ELF-1 (cell line): ENCODE measurements at regions not wholly inside any gene's neighbourhood (a gene's known extent, or its start where the extent isn't known, plus 50 kb on each side); places are given as distances from the start of the nearest gene placed in this dataset.
"Not testable (repeated sequence)": the region's sequence is repeated elsewhere in the genome, so short reads cannot be mapped to it uniquely, and the experiment has no call there.

ENCODE experiments used
- DNase-seq: peaks from one replicate; pipeline ENCODE4 v3.0.0-alpha.2; 2016; ENCODE audit warnings: low read depth, low spot score

DNA sequence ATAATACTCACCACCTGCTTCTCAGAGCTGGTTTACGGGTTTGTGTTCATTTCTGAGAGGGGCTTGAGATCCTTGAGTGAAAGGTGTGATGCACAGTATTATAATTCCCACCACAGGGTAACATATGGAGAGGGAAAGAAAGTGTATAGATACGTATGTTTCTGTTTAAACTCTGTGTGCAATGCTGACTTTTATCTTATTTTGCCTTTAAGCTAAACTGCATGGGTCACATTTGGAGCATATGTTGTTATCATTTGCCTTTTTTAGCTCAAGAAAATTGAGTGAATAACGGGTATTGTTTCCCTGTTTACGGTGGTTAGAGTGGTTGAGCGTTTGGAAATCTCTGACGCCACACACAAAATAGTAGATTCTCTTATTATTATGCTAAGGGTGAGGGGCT is 191.1 kb upstream of the NFIA start:
- no peak for DNase-seq

DNA sequence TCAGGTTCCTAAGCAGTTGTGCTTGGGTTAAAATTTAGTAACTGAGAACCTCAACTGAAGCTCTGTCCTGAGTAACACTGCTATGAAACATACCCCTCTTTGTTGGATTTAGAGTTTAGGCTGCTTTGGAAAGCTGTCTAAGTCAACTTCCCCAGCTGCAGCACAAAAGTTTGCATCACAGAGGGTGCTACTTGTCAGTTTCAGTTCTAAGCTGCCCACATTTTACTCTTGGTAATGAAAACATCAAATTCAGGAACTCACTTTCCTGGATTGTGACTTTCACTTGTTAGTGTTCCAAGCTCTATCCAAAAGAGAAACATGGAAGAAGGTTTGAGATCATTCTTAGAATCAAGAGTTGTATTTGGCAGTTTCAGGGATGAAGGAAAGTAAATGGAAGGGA is 191.7 kb upstream of the NFIA start:
- DNase-seq: no peak

DNA sequence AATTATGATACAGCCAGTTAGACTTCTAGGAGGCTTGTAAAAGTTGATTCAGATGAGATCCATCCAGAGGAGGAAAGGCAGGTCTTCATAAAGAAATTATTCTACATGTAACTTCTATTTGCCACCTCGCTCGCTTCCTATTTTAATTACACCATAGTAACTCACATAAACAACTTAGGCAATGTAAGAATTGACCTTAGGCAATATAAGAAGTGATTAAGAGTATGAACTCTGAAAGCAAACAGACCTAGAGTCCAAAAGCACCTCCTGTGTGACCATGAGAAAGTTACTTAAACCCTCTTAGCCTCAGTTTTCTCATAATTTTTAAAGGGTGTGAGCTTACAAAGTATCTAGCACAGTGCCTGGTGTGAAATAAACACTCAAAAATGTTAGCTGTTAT is 192.7 kb upstream of the NFIA start:
- DNase-seq: no peak

DNA sequence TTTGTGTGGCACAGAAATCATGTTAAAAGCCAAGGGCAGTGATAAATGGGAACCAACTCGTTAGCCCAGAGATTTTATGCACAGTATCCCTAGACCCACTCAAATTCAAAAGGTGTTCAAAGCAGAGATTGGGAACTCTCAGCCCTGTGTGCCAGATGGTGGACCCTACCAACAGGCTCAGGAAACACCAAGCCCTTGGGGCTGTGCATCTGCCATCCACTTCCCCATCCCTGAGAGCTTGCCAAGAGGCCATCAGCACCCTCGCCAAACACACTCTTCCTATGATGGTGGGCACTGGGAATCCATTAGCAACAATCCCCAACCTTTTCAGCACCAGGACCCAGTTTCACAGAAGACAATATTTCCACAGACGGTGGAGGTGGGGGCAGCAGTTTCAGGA is 194.2 kb upstream of the NFIA start:
- no peak for DNase-seq

DNA sequence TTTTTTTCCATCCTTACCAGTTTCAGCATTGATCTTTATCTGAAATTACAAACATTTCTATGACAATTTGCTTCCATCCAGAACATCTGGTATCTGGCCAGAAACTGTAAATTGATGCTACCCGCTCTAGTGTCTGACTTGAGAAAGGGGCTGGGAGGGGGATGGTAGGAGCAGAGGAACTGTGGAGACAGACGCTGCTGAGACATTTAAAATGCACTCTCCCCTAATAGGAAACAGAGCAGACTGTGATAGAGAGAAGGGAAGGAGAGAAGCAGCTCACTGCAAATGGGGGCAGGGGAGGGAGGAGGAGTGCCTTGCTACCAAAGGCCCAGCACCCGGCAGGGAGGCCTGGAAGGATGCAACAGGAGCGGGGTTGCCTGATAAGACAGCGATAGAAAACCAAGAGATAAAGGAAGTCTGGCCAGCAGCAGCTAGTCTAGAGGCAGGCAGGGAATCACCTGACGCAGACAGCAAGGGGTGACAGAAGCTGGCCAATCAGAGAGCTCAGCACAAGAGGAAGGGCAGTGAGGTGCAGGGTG is 195.5 kb upstream of the NFIA start:
- peak; percentile 78 for DNase-seq

DNA sequence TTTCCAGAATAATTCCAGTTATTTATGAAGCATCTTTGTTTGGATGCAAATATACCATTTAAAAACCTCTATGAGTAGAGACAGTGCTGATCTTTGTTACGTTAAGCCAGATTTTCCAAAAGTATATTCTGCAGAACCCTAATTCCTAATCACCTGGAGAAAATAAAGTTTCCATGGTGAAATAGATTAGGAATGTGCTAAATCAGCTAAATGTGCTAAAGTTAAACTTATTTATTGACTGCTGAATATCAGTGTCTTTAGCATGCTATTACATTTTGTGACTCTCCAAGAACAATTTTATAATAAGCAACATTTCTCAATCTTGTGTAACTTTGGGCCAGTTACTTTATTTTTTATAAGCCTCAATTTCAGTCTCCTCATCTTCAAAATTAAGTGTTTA is 196.3 kb upstream of the NFIA start:
- DNase-seq: no peak

DNA sequence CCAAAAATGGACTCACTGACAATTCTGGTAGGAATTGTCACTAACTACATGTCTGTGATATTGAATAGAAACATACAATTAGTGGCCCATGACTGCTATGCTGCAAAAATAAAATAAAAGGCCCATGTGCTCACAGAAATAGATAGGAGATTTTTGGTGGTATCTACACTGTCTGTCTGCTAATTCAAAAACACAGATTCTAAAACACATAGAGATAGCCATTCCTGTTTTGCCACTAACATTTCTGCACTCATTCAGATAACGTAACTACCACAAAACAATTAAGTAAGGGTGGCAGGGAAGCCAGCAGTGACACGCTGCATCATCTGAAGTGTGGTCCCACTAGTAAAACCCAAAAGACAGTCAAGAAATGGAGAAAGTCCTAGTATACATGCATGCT is 202.2 kb upstream of the NFIA start:
- no peak for DNase-seq

DNA sequence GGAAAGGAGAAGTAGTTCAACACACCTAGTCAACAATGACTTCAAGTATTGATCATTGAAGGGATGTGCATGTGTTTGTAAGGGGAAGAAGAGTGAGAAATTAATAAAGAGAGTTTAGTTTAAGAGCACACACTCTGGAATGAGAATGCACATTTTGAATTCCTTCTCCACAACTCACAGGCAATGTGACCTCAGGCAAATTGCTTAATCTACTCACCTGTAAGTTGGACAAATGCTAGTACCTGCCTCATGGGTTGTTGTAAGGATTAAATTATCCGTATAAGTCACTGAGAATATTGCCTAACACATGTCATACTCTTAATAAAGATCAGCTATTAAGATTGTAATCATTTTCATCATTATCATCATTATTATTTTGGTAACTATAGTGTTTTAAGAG is 204.0 kb upstream of the NFIA start:
- DNase-seq: no peak

DNA sequence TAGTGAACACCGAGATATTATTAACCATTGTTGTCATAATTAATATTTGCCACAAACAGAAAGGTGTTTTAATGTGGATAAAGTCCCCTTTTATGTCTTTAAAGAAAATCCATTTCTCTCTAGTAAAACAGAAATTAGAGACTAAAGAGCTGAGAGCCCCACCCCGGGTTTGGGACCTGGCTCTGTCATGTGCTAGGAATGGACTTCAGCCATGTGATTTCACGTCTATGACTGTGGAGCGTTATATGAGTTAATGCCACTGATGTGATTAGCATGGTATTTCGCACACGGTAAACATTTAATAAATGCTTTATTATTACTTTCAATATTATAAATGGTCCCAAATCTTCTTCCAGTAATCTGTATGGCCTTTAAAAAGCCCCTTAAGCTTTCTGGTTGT is 205.0 kb upstream of the NFIA start:
- DNase-seq: no peak

DNA sequence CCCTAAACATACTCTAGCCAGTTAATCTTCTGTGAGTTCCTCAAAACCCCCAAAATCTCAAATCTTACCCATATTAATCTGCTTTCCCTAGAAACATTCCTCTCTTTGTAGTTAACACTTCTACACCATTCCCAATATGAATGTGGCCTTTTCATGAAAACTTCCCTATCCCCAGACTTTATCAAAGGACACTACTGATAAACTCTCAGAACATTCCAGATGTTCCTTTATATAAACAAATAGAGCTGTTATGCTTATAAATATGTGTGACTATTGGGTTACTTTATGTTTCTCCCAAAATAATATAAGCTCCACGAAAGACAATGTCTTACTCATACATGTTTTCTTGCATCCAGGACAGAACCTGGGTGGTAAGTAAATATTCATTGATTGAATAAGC is 205.4 kb upstream of the NFIA start:
- DNase-seq: no peak

DNA sequence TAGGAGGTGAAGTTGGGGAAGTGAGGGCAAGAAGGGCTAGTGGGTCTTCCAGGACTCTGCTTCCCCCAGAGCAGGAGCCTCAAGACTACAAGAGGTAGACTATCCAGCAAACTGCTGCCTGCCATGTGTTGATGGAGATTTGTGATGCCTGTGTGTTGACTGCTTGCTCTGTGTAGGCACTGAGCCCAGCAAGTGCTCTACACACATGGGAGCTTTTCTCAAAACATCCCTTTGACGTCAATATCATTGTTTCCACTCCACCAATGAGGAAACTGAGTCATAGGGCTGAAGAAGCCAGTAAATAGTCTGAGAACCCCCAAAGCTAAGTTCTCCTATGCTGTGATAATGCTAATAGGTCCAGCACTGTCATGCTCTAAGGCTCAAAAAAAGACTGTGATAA is 207.2 kb upstream of the NFIA start:
- no peak for DNase-seq

DNA sequence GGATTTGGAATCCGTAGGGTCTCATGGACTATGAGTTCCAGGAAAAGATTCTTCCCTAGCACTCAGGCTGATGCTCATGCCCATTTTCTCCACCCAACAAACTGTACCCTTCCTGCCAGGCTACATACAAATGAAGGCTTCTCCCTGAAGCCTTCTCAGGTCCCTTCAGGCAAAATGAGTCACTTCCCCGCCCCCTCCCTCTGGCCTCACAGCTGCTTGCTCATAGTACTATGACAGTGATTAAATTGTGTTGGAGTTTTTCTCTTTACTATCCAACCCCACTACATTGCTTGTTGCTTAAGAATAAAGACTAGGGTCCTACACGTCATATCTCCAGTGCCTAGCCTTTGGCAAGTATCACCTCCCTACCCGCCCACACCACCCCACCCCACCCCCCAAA is 207.6 kb upstream of the NFIA start:
- DNase-seq: peak; percentile 40

DNA sequence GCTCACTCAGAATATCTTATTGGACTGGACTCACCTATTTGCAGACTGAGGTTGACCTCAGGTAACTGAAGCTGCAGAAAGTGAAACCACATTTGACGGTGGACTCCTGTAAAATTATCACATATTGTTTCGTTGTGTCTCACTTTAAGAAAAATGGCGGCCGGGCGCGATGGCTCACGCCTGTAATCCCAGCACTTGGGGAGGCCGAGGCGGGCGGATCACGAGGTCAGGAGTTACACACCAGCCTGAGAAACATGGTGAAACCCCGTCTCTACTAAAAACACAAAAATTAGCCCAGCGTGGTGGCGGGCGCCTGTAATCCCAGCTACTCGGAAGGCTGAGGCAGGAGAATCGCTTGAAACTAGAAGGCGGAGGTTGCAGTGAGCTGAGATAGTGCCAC is 209.0 kb upstream of the NFIA start:
- not testable (repeated sequence) for DNase-seq

DNA sequence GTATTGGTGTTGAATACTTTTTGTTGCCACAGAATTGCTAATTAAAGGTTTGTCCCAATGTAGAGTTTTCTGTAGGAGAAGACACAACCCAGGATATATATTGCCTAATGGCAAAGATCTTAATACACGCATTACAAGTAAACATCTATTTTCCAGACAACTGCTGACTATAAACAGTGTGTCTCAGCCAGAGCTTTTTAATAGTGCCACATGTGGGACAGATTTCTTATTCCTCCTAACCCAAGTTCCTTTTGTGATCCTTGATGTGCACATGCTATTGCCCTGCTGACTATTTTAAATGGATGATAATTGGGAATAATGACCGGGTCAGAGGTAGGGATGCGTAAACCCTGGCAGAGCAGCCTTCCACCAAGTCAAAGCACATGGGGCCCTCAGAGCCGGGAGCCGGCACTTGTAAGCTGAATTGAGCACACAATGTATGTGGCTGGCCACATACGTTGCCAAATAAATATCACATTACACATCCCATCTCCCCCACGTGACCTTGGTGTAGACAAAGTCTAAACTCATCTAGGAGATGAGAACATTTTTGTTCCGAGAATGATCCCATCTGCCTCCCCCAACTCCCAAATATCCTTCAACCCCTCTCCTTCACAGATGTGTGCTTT is 209.8 kb upstream of the NFIA start:
- no peak for DNase-seq

DNA sequence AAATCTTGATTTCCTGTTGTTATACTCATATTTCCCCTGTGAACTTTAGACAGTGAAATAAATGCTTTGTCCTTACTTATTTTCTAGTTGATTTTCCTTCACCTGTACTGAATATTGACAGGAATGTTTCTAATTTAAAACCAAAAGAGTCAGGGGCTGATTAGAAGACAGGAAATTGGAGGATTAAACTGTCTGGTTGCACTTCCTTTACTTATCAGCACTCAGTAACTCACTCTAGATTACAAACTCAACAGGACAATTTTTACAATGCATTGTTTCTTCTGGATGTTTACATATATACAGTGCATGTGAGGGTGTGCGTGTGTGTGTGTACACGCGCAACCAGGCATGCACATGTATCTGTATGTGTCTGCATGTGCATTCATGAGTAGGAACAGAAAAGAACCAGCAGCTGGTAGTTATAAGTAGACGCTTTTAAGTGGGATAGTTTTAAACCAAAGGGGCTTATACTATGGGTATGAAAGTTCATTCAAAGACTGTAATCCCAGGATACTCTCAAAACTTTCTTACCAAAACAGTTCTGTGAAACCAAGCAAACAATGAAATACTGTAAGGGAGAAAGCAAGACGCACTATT is 212.0 kb upstream of the NFIA start:
- no peak for DNase-seq

DNA sequence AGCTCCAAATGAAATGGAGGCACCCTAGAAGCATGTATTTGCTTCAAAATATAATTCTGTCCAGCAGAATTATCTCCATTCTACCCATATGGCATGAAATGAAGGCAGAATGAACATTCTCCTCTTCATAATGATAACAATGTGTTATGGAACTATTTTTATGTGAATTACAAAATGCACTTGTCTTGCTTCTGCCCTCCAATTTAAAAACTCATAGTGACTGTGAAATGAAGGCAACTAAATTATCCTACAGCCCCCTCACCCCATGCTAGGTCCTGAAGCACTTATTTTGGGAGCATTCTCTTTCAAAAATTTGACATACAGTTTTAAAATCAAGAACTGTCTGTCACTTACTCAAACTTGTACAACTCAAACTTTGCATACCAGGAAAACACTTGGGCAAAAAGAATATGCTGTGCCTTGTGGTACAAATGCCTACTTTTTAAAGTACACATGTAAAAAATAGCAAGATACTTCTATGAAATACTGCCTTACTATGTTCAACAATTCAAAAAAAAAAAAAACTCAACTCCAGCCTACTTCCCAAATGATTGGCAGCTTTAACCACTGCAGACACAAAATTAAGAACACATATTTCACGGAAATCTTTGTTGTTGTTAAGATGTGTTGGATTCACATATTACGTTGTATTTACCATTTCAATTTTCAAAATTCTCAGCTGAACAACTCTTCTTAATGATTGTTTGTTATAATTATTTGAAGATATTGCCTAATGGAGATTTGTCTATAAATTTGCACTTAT is 213.3 kb upstream of the NFIA start:
- no peak for DNase-seq

DNA sequence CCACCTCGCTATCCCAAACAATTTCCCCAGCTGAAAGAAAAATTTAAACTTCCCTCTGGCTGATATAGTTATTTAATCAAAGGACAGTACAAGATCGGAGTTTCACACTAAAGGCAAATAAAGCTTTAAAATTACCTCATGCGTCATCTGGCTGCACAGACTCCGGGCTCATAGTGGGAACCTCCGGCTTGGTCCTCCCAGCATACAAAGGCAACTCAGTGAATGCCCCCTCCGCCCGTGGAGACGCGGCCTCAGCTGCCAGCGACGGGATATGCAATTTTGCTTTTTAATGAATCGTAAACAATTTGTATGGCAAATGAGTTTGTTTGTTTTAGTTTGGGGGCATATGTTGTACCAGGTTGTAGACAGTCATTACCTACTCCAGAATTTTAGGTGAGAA is 214.6 kb upstream of the NFIA start:
- DNase-seq: no peak

DNA sequence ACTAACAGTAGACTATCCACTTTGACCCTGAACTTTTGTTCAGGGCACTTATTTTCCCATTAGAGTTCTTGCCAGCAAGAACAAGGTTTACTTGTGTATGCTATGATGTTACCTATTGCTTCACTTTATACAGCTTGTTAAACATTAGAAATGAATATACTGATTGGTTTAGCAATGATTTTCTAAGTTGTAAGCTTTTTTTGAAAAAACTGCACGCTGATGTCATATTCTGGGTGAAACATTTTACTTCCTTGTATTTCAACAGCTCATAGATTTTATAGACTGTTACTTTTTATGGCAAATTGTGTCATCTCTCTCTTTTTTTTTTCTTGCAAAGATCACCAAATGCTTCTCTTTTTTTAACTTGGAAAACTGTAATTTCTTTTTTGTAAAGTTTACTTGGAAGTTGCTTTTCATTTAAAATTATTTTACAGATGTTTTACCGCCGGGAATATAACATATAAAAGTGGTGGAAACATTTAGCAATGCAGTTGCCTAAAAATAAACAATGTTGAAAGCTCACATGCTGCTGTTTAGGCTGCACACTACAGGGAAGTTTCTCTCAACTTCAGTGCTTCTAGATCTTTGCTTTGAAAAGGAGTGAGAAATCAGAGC is 215.3 kb upstream of the NFIA start:
- DNase-seq: no peak

DNA sequence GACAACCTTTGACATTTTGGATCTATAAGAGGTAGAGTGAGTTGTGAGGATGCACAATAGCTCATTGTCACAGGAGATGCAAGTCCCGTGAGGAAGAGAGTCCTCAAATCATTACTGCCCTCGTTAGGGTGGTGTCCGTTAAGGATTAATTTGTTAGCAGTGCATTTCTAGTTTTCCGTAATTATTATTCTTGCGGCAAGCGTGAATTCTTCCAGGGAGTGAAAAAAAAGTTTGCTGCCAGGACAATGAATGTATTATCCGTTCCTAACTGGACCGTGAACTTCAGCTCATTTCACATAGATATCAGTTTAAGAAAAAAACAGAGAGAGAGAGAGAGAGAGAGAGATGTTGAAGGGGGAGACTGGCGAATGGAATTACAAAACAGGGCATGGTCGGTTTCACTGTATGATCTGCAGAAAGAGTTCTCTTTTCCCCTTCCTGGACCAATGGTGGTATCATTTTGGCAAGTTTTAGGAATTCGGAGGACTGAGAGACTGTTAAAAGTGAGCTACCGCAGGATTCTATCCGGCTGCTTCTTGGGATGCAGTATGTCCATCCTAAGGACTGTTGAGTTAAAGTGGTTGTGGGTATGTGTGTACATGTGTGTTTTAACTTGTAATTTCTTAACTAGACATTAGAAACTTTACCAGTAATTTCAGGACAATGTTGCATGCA is 216.0 kb upstream of the NFIA start:
- no peak for DNase-seq

DNA sequence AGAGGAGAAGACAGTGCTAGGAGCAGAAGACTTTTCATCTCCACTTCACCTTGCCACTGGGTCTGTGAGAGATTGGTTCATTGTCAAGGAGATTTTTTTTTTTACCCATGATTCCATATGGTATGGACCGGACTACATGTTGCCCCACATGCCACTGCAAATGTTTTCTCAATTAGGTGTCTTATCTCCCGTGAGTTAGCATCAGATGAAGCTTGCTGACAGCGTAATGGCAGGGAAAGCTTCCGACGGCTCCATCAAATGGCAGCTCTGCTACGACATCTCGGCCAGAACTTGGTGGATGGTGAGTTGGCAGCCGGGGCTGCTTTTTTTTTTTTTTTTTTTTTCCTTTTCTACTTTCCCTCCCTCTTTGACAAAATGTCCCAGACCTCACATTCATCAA is 217.2 kb upstream of the NFIA start:
- no peak for DNase-seq

DNA sequence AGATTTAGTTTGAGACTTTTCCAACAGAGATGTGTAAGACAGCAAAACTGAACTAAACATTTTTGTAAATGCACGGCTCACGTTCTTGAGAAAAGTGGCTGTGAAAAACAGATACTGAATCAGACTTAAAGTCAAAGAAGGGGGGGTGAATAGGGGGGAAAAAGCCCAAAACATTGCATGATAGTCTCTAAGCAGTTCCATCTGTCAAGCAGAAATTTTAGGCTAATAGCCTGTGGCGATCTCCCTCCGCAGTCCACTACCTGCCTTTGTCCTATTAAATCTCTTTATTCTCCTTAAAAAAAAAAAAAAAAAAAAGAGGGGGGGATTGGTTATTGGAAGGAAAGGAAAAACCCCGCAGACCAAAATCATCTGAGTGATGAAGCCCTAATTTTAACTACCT is 217.6 kb upstream of the NFIA start:
- no peak for DNase-seq

DNA sequence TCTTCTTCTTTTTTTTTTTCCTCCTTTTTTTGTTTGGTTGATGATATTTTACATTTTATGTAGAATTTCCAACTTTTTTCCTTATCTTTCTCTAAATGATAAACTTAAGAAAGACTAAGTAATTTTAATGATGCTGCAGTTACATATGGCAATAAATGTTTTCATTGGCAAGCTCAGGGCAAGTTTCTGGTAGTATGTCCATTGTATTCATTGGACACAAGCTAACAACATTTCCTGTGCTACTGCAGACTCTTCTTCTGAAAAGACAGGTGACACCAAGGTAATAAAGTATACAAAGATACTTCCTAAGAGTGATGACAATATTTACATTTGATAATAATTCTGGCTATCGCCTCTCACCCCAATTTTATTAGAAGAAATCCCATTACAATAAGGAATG is 219.2 kb upstream of the NFIA start:
- DNase-seq: no peak
